Panc1 (cell line): ENCODE measurements at regions not wholly inside any gene's neighbourhood (a gene's known extent, or its start where the extent isn't known, plus 50 kb on each side); places are given as distances from the start of the nearest gene placed in this dataset.

Experiments
- SIN3A ChIP-seq: IDR thresholded peaks from 2 replicates; pipeline ENCODE4 v1.6.1; 2012; ENCODE audit warnings: low read depth, mild to moderate bottlenecking, low read length, moderate library complexity, borderline replicate concordance; ENCODE audit not compliant: insufficient read depth
- TCF7L2 ChIP-seq: IDR thresholded peaks from 2 replicates; pipeline ENCODE4 v1.6.1; 2011; ENCODE audit warnings: mild to moderate bottlenecking, low read depth, low read length, inconsistent platforms
- TF ChIP-seq, protein P1 (sequence below): fragments of 450-650 bp; IDR thresholded peaks from 2 replicates; pipeline ENCODE4 v1.5.1; 2017; ENCODE audit warnings: mild to moderate bottlenecking

DNA sequence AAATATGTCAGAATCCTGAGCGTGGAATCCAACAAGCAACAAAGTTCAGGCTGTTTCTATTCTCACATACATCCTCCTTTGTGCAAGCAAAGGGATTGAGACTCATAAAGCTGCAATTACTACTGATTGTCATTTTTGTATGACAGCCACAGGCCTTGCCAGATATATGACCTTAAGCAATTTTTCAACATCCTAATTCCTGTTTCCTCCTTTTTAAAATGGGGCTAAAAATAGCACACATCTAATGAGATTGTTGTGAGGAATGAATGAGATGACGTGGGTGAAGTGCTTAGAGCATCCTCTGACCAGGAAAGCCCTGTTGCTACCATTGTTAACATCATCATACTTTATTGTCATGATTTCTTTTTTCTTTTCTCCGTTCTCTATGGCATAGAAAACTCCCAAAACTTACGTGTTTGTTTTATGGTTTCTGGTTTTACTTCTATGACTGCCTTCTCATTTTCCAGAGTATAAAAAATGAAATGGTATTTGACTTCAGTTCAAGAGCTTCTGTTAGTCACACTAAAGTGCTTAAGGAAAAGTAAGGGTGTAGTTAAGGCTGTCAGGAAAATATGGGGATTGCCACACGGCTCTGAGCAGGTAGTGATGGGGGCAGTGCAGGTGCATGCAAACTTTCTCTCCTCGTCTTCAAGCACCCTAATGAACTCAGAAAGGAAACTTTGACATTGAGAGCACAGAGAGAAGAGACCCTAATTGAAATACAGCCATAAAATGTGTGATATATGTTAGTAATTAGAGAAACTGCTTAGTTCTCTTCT, 590.6 kb upstream of the NETO1 start:
- TF ChIP-seq, protein P1, sequence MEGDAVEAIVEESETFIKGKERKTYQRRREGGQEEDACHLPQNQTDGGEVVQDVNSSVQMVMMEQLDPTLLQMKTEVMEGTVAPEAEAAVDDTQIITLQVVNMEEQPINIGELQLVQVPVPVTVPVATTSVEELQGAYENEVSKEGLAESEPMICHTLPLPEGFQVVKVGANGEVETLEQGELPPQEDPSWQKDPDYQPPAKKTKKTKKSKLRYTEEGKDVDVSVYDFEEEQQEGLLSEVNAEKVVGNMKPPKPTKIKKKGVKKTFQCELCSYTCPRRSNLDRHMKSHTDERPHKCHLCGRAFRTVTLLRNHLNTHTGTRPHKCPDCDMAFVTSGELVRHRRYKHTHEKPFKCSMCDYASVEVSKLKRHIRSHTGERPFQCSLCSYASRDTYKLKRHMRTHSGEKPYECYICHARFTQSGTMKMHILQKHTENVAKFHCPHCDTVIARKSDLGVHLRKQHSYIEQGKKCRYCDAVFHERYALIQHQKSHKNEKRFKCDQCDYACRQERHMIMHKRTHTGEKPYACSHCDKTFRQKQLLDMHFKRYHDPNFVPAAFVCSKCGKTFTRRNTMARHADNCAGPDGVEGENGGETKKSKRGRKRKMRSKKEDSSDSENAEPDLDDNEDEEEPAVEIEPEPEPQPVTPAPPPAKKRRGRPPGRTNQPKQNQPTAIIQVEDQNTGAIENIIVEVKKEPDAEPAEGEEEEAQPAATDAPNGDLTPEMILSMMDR, result no peak
- TF ChIP-seq SIN3A, result no peak
- no peak for TF ChIP-seq TCF7L2
